OCI-LY3 (cell line): ENCODE measurements at regions not wholly inside any gene's neighbourhood (a gene's known extent, or its start where the extent isn't known, plus 50 kb on each side); places are given as distances from the start of the nearest gene placed in this dataset.

ENCODE experiments used
- H2AFZ ChIP-seq: fragments of 200-600, 300-600 bp; shearing (Covaris generic); 2 replicates; pipeline ENCODE4 v1.6.0; 2014; ENCODE audit warnings: antibody characterized with exemption, low read depth, low read length
- H3K27ac ChIP-seq: fragments of 200-600, 300-600 bp; sonication (generic); 2 replicates; pipeline ENCODE4 v1.5.1; 2014; ENCODE audit warnings: mild to moderate bottlenecking, low read length, moderate library complexity, mixed read lengths
- H3K27me3 ChIP-seq: fragments of 200-600, 300-600 bp; sonication (generic); 2 replicates; pipeline ENCODE4 v1.6.1; 2014; ENCODE audit warnings: low read depth, low read length, mixed read lengths
- H3K36me3 ChIP-seq: fragments of 200-600, 300-600 bp; sonication (generic); replicated peaks from 2 replicates; pipeline ENCODE3; 2014; ENCODE audit warnings: low read depth, low read length, mixed read lengths
- H3K4me1 ChIP-seq: fragments of 300-600, 200-600 bp; sonication (generic); 2 replicates; pipeline ENCODE4 v1.6.1; 2014; ENCODE audit warnings: low read length, mixed read lengths
- H3K4me2 ChIP-seq: fragments of 200-600, 300-600 bp; sonication (generic); 2 replicates; pipeline ENCODE4 v1.6.1; 2014; ENCODE audit warnings: low read length, mixed read lengths
- H3K4me3 ChIP-seq: fragments of 300-600, 200-600 bp; sonication (generic); 2 replicates; pipeline ENCODE4 v1.5.1; 2014; ENCODE audit warnings: antibody characterized with exemption, mild to moderate bottlenecking, low read length, moderate library complexity
- H3K79me2 ChIP-seq: fragments of 300-600, 200-600 bp; shearing (Covaris generic); 2 replicates; pipeline ENCODE4 v1.6.1; 2014; ENCODE audit warnings: mild to moderate bottlenecking, low read length, mixed read lengths
- H3K9ac ChIP-seq: fragments of 300-600, 200-600 bp; shearing (Covaris generic); 2 replicates; pipeline ENCODE4 v1.6.0; 2014; ENCODE audit warnings: mild to moderate bottlenecking, low read length, moderate library complexity
- H3K9me3 ChIP-seq: fragments of 200-600, 300-600 bp; shearing (Covaris generic); 2 replicates; pipeline ENCODE4 v1.6.1; 2014; ENCODE audit warnings: low read length, mixed read lengths; ENCODE audit not compliant: insufficient read depth
- H4K20me1 ChIP-seq: fragments of 200-600, 300-600 bp; sonication (generic); 2 replicates; pipeline ENCODE4 v1.6.1; 2016; ENCODE audit warnings: low read length, mixed read lengths; ENCODE audit not compliant: insufficient read depth
- EZH2phosphoT487 ChIP-seq: fragments of 200-600 bp; shearing (Covaris generic); IDR thresholded peaks from 2 replicates; pipeline ENCODE4 v1.6.1; 2018; ENCODE audit warnings: antibody characterized with exemption, mixed run types, low read depth
- TF ChIP-seq, protein P1 (sequence below): fragments of 200-600, 300-600 bp; sonication (generic); IDR thresholded peaks from 2 replicates; pipeline ENCODE4 v1.5.1; 2014; ENCODE audit warnings: antibody characterized with exemption, low read length, low read depth

DNA sequence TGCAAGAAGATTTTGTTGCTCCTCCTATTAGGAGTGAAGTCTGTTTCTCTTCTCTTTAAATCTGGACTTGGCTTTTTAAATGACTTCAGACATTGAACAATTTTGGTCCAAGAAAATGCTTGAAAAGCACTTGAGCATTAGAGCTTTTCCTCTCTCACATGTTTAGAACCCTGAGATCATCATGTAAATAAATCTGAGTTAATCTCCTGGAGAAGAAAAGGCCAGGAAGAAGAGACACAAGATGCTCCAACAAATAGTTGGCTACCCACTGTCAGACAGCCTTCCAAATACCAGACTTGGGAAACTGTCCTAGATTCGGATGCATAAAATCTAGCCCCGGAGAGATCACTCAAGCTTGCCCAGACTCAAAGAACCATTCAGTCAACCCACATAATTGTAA is 1353.1 kb upstream of the ADGRL4 start:
- no peak overlapping the region for H3K27ac ChIP-seq
- no peaks in the 10 kb centered on the region for H4K20me1 ChIP-seq
- no peak for TF ChIP-seq EZH2phosphoT487
- TF ChIP-seq, protein P1, sequence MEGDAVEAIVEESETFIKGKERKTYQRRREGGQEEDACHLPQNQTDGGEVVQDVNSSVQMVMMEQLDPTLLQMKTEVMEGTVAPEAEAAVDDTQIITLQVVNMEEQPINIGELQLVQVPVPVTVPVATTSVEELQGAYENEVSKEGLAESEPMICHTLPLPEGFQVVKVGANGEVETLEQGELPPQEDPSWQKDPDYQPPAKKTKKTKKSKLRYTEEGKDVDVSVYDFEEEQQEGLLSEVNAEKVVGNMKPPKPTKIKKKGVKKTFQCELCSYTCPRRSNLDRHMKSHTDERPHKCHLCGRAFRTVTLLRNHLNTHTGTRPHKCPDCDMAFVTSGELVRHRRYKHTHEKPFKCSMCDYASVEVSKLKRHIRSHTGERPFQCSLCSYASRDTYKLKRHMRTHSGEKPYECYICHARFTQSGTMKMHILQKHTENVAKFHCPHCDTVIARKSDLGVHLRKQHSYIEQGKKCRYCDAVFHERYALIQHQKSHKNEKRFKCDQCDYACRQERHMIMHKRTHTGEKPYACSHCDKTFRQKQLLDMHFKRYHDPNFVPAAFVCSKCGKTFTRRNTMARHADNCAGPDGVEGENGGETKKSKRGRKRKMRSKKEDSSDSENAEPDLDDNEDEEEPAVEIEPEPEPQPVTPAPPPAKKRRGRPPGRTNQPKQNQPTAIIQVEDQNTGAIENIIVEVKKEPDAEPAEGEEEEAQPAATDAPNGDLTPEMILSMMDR = no peak
- H3K9ac ChIP-seq = no peak overlapping the region
- H3K79me2 ChIP-seq = no peaks in the 10 kb centered on the region
- no peaks in the 10 kb centered on the region for H3K27me3 ChIP-seq
- H3K4me1 ChIP-seq = no peaks in the 10 kb centered on the region
- no peaks in the 10 kb centered on the region for H3K36me3 ChIP-seq
- no peaks in the 10 kb centered on the region for H3K9me3 ChIP-seq
- H3K4me2 ChIP-seq = no peak overlapping the region
- no peak overlapping the region for H3K4me3 ChIP-seq
- H2AFZ ChIP-seq = no peak overlapping the region

DNA sequence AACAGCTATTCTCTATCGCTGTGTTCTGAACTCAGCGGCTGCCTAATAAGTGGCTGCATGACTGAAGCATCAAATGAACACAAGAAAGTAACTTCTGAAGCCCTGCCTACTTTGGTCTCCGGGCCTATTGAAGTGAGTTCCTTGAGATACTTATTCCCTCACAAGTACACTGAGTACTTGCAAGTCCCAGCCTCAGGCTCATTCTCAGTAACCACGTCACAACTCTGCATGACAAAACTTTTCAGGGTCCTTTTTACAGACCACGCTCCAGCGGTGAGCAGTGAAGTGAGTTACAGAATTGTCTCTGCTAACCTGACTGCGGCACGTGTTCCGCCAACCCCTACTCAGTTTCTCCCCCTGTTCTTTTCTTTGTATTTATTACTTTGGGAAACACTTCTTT is 1342.7 kb upstream of the ADGRL4 start:
- Histone ChIP-seq H3K27me3 (no peaks in the 10 kb centered on the region), H3K9me3 (no peaks in the 10 kb centered on the region), H3K27ac (no peak overlapping the region), H3K9ac (no peak overlapping the region), H3K4me2 (no peak overlapping the region), H3K36me3 (no peaks in the 10 kb centered on the region), H3K4me3 (no peak overlapping the region), H3K4me1 (no peaks in the 10 kb centered on the region), H3K79me2 (no peaks in the 10 kb centered on the region), H2AFZ (no peak overlapping the region), H4K20me1 (no peaks in the 10 kb centered on the region)
- TF ChIP-seq, protein P1 = no peak
- TF ChIP-seq EZH2phosphoT487 = no peak

DNA sequence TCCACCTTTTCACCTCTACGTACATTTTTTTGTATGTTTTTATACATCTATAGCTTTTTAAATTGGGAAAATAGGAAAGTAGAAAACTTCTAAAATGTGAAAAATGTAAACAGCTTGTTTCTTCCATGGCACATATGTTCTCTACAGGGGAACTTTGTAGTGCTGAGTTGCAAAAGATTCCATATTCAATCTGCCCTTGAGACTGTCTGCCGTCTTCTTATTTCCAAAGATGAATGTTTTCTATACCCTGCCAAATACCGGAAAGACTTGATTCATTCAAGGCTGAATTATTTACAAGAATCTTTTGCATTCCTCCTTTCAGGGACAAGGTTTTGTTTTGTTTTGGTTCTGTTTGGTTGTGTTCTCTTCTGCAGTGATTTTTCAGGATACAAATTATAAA is 1334.5 kb upstream of the ADGRL4 start:
- H3K27ac ChIP-seq = no peak overlapping the region
- TF ChIP-seq, protein P1 = no peak
- TF ChIP-seq EZH2phosphoT487 = no peak
- H4K20me1 ChIP-seq = no peaks in the 10 kb centered on the region
- no peak overlapping the region for H3K9ac ChIP-seq
- no peak overlapping the region for H3K4me2 ChIP-seq
- no peaks in the 10 kb centered on the region for H3K9me3 ChIP-seq
- no peak overlapping the region for H3K4me3 ChIP-seq
- no peaks in the 10 kb centered on the region for H3K79me2 ChIP-seq
- H2AFZ ChIP-seq = no peak overlapping the region
- H3K4me1 ChIP-seq = no peaks in the 10 kb centered on the region
- no peaks in the 10 kb centered on the region for H3K27me3 ChIP-seq
- H3K36me3 ChIP-seq = no peaks in the 10 kb centered on the region

DNA sequence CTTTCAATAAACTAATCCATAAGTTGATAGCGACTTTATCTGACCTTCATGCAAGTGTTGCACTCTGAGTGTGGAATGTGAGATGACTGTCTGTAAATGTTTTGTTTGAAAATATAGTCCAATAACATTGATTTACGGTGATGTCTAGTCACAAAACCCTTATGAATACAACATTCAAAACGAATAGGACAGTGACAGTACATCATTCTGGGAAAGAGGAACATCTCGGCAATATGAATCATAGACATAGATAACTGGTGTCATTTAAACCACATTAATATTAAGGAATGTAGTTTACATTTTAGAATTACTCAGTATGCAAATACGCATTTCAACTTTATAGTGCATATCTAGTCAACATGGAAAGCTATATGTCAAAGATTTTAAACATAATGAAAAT is 1311.6 kb upstream of the ADGRL4 start:
- H3K9ac ChIP-seq = no peak overlapping the region
- TF ChIP-seq, protein P1 = no peak
- TF ChIP-seq EZH2phosphoT487 = no peak

More for the DNA sequence above, 1311.6 kb upstream of the ADGRL4 start:
- Histone ChIP-seq H3K4me3 (no peak overlapping the region), H3K9me3 (no peaks in the 10 kb centered on the region), H3K27me3 (no peaks in the 10 kb centered on the region), H2AFZ (no peak overlapping the region), H3K4me1 (no peaks in the 10 kb centered on the region), H4K20me1 (no peaks in the 10 kb centered on the region), H3K79me2 (no peaks in the 10 kb centered on the region), H3K4me2 (no peak overlapping the region), H3K27ac (no peak overlapping the region), H3K36me3 (no peaks in the 10 kb centered on the region)
